ENCODE measurements at regions not wholly inside any gene's neighbourhood (a gene's known extent, or its start where the extent isn't known, plus 50 kb on each side); places are given as distances from the start of the nearest gene placed in this dataset.

DNA sequence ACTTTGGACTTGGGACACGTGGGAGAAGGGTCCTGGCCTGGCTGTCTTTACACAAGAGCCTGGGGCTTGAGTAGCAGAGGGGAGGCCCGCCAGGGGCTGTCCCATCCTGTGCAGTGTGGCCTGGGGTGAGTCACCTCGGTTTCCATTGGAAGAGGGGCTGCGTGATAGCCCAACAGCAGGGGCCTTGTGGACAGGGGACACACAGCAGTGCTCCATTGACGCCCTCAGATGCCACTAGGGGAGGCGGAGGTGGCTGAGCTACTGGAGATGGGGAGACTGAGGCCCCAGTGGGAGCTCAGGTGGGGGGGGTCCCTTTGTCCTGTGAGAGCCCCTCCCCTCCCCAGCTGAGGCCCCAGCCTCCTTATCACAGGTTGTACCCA, 50.0 kb upstream of the RNU6ATAC start:
- no peak for DNase-seq

DNA sequence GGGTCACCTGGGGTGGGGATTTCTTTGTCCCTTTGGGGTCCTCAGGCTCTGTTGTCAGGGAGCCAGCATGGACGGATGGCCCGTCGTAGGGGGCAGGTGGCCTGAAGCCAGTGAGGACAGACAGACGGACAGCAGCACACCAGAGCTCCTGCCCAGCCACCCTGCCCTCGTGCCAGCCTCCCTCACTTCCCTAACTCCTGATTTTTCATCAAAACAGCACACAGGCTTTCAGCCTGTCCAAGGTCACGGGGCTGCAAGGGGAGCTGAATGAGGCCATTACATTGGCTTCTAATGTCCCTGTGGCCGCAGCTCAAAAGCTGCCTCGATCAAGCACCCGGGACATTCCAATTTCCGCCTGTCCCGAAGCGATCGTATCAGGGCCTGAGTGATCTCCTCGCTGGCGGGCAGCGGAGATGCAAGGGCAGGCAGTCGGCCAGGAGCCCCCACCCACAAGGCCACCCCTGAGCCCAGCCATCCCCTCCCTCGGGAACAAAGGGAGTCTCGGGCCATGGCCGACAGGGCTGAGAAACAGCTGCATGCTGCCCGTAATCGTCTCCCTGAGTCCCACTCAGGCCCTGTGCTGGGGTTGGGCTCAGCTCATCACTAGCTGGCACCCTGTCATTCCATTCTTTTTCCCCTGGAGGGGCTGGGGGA, 50.5 kb upstream of the RNU6ATAC start:
- DNase-seq, result no peak

DNA sequence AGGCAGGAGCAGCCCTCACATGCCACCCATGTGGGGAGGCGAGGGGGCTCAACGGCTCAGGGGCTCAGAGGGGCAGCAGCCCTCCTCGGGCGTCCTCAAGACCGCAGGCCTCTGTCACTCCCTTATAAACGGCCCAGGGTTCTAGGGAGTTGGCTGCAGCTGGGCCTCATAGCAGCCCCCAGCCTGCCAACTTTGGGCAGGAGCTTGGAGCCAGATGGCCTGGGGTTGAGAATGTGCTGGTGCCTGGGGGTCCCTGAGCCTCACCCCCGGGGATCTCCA, 51.0 kb upstream of the RNU6ATAC start:
- no peak for DNase-seq

DNA sequence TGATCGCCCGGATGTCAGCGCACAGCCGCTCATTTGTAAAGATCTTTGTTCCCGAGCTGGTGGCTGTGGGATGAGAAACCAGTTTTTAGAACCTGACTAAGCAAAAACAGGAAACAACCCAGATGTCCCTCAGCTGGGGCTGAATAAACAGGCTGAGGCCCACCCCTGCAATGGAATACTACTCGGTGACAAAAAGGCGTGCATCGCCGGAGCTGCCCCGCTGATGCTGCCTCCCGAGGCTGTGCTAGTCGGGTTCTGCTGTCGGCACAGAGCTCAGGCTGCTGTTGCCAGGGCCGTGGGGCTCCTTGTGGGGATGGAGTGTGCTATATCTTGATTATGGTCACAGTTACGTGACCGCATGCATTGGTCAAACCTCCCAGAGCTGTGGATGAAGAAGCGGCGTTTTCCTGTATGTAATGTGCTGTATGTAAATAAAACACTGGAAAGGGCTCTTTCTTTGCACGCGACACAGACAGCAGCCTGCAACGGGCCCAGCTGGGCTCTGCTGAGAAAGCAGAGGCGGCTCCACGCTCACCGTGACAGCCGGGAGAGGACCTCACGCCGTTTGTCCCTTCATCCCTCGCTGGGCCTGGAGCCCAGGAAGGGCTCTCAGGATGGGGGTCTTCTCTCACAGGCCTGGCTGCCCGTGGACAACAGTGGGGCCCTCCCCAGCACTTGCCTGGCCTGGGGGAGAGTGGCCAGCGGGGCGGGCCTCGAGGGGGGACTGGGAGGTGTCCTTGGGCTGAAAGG, 51.5 kb upstream of the RNU6ATAC start:
- no peak for DNase-seq

DNA sequence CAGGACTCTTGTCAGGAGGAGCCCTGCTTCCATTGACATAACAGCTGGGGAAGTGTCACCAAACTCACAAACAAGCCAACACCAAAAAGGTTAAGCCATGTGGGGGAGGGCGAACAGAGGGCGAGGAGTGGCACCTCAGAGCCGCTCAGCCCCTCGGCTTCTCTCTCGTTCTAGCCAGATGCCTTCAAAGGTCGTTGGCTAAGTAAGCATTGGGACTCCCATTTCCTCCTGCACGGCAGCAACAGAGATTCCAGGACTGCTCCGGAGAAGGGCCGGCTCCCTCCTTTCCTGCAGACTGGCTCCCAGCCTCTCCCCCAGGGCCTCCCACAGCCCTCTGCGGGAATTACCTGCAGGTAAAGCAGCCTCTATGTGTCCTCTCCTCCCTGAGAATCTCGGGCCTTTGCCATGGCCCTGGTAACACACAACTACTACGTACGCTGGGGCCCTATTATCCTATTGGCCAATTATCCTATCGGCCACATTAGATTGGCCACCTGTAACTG, 52.1 kb upstream of the RNU6ATAC start:
- DNase-seq, result no peak

DNA sequence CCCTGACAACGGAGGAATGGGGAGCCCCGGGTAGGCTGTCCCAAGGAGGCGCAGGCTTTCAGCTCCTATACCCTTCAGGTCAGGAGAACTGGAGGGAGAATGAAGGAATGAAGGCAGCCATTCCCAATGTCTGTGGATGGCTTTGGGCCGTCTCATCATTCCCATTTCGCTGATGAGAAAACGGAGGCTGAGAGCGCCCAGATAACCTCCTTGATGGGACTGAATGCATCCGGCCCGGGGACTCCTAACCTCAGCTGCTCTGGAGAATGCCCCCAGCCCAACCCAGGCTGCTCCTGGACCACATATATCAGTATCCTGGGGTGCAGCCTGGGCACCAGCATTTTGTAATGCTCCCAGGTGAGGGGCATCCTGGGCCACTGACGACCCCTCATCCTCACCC, 52.6 kb upstream of the RNU6ATAC start:
- DNase-seq, result no peak

DNA sequence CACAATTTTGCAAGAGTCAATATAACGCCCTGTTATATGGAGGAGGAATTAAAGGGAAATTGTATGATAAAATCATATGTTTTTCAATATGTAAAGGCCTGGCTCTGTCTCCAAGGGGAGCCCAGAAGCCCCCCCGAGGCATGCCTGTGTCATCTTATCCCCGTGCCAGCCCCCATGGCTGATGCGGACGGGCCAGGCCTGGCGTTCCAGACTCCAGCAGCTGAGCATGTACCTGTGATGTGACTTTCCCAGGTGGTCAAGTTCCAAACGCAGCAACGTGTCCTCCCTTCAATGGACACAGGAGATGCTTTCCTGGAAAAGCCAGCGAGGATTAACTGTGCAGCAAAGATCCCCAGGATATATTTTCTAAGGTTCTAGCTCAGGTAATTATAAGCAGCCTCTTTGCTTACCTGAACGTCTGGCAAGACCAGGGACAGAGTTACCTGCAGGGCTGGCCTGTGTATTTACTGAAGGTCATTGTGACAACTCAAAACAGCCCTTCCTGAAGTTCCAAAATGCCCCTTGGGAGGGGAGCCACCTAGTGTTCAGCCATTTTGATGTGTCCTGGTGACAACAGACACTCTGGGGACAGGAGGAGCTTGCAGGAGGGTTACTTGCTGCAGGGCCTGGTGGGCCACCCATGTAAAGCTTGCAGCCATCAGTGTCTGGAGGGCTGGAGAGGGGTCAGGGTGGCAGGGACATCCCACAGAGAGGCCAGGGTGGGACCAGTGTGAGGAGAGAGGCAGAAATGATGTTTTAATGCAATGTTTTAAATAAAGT, 53.3 kb upstream of the RNU6ATAC start:
- DNase-seq, result no peak

DNA sequence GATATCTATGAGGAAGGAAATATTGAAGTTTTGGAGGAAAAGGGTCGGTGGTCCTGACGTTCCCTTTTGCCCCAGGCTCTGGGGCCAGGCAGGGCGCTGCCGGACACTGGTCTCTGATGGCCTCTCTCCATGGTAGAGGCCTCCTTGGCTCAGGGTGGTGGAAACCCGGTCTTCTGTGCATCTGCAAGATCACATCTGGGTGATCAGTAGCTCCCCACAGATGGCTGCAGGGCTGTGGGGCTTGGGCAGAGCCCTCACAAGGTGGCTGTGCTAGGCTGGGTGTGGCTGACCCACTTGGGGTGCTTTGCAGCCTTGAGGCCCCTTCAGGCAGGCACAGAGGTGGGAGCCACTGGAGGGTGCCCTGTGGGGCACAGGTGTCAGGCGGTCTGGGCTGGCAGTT, 53.9 kb upstream of the RNU6ATAC start:
- DNase-seq, result no peak

DNA sequence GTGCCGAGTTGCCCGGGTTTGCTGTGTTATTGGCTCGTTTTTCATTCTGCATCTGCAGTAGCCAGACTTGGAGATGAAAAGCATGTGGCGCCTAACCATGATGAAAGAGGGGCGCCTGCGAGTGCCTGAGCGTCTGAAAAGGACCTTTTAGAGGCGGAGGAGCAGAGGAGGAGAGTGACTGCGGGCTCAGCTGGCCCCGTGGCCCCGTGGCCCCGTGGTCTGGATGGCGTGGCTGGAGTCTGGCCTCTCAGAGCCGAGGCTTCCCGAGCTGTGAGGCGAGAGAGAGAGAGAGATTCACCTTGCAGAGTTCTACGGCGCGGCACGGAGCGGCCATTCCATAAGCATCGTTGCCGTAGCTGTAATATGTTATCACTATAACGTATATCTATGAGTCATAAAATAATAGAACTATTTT, 55.3 kb upstream of the RNU6ATAC start:
- DNase-seq, result no peak

DNA sequence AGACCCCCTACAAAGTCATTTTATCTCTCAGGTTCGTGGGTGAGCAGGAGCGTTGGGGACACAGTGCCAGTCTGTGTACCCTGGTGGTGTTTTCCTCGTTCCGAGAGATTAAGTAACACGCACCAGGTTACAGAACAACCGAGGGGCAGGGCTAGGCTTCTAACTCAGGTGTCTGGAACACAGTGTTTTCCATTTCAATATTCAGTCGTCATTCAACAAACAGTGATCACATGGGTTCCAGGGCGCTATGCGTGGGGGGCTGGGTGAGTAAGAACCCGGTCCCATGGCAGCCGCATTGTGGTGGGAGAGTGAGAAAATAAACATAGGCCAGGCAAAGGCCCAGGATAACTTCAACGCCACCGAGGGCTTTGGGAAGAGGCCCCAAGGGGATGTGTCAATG, 55.9 kb upstream of the RNU6ATAC start:
- DNase-seq, result no peak

DNA sequence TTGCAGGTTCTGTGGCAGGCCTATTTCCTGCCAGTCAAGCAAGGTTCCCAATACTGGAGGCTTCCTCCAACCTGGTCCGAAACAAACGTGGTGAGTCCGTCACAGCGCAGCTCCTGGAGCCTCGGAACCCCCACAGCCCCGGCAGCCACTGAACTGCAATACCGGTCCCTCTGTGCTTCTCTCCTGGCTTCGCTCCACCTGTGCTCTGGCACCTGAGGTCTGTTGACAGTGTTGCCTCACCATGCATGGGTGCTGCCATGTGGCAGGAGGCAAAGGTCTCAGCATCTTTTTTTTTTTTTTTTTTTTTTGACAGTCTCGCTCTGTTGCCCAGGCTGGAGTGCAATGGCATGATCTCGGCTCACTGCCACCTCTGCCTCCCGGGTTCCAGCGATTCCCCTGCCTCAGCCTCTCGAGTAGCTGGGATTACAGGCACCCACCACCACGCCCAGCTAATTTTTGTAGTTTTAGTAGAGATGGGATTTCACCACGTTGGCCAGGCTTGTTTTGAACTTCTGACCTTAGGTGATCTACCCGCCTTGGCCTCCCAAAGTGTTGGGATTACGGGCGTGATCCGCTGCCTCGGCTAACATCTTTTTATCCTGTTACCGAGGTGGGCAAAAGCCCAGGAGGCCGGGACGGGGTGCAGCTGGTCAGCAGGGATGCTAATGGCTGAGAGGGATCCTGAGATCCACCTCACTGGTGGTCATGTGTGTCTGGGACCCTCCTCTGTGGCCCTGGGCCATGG, 57.1 kb upstream of the RNU6ATAC start:
- no peak for DNase-seq

DNA sequence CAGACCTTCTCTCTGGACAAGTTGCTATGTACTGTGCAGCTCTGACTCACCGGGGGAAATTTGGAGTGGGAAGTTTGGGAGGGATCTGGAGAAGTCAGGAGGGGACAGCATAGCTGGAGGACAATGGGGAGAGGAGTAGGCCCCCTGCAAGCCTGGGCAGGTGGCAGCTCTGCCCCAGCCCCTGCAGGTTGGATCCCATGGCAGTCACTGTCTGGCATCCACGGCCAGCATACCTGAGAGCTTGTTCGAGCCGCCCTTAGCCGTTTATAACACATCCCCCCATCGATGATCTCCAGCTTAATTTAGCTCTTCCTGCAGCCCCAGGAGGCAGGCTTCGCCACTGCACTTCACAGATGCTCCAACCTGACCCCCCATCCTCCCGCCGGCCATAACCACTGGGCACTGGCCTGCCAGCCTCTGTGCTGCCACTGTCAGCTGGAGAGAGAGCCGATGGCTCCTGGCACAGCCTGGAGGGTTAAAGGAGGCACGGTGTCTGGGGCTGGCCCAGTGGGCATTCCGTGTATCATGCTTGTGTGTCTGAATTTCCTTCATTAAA, 57.7 kb upstream of the RNU6ATAC start:
- no peak for DNase-seq

DNA sequence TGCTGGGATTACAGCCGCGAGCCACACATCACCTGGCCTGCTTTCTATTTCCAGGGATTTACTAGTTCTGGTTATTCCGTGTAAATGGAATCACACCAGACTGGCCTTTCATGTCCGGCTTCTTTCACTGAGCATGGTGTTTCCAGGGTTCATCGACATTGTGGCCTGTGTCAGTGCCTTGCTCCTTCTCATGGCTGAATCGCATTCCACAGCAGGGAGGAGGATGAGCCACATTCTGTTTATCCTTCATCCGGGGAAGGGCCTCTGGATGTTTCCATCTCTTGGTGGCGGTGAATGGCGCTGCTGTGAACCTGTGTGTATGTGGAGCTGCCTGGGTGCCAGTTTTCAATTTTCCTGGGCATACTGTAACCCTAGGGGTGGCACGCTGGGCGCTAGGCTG, 58.7 kb upstream of the RNU6ATAC start:
- DNase-seq, result no peak

DNA sequence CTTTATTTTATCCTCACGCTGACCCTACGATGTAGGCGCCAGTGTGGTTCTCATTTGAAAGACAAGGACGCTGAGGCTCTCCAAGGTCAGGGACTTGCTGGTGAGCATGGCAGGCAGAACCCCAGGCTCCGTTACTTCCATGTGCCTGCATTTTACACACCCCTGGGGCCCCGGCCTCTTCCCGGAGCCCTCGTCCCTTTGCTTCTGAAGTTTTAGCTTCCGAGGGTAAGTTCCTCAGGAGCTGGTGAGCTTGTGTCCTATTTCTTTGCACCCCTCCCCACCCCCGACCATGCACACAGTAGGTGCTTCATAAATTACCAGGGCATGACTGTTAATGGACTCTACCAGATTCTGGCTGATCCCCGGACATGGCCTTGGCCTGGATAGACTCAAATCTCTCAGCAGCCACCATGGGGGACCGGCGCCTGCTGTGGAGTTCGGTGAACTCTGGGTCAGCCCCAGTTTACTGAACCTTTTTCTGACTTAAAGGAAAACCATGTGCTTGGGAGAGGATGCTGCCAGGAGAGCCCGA, 59.3 kb upstream of the RNU6ATAC start:
- no peak for DNase-seq

DNA sequence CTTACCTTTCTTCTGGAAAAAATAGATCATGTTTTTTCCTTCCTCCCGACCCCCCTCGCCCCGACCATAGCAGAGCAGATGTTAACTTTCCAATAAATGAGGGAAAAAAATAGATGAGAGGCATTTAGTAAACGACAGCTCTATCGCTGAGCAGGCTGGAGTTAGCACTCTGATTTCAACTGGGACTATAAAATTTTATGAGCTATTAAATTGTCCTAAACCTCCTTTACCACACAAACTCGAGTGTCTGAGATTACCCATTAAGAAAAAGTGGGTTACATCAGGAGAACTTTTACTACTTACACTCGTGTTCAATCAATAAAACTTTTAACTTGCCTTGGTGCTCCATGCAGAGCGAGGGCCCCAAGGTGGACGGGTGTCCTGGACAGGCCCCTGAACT, 59.8 kb upstream of the RNU6ATAC start:
- DNase-seq, result no peak

DNA sequence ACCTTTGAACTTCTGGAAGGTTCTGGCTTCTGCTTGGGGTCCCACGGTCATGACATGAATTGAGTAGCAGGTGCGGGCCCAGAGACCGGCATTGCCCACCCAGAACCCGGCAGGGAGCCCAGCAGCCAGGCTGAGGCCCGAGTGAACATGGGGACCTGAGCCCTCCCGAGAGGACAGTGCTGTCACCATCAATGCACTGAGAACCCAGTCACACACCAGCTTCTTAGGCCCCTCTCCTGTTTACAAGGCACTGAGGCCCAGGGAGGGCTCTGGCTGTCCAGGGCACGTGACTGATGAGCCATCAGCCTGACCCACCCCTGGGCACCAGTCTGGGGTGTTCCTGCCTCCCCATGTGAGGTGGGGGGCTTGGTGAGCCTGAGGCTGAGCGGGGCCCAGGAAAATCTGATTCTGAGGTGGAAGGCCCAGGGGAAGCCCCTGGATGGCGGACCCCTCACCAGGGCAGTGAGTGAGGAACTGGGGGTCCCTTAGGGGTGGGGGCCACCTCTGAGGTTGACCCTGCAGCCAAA, 60.3 kb upstream of the RNU6ATAC start:
- no peak for DNase-seq

DNA sequence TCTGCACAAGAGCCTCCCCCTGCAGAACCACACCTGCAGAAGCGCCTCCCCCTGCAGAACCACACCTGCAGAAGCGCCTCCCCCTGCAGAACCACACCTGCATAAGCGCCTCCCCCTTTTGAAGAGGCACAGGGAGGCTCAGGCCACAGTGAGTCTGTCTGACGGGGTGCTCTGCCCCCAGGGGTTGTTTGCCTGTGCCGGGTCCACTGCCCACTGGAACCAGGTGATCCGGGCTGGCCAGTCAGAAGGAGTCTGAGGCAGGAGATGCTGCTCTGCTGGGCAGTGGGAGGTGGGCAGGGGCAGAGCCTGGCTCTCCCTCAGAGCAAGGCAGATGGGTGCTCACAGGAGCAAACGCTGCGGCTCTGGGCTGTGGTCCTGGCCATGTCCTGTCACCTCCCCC, 60.8 kb upstream of the RNU6ATAC start:
- no peak for DNase-seq

DNA sequence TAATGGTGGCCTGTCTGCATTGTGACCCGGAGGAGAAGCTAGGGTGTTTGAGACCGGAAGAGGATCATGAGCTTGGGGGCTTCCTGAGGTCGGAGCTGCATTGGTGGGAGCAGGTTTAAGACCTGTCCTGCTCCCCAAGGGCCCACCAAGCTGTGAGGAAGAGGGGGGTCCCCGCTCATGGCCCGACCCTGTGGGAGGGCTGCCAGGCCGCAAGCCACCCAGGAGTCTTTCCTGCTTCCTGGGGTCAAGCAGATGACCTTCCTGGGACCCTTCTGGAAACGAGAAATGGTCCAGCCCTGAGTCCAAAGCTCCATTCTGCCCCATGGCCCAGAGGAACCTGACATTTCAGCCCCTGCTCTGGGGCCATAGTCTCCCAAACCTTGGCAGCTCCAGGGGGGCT, 61.5 kb upstream of the RNU6ATAC start:
- DNase-seq, result no peak

DNA sequence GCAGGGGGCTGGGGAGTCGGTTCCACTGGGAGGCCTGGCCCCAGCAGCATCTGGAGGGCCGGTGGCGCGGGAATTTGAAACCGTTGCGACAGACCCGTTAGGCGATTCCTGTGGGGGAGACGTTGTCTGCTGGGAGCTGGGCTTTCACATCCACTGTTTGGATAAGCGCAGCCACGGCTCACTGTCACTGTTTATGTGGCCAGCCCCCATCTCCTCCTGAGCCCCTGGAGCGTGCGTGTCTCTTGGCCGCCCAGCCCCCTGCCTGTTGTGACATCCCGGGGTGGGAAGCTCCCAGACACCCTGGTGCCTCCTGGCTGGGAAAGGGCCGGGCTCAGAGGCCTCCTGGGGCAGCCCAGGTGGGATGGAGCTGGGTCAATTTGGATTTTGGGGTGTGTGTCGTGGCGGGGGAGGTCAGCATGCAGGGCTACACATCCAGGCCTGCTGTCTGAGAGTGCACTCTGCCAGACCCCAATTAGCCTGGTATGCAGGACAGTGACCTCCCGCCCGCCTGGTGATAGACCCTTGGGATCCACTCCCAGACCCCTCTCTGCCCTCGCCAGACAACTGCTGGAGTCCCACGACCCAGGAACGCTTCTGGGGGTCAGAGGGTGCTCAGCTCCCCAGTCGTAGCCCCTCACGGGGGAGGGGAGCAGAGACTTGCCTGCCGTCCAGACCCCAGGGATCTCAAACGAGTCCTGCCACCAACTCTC, 62.0 kb upstream of the RNU6ATAC start:
- DNase-seq, result no peak

DNA sequence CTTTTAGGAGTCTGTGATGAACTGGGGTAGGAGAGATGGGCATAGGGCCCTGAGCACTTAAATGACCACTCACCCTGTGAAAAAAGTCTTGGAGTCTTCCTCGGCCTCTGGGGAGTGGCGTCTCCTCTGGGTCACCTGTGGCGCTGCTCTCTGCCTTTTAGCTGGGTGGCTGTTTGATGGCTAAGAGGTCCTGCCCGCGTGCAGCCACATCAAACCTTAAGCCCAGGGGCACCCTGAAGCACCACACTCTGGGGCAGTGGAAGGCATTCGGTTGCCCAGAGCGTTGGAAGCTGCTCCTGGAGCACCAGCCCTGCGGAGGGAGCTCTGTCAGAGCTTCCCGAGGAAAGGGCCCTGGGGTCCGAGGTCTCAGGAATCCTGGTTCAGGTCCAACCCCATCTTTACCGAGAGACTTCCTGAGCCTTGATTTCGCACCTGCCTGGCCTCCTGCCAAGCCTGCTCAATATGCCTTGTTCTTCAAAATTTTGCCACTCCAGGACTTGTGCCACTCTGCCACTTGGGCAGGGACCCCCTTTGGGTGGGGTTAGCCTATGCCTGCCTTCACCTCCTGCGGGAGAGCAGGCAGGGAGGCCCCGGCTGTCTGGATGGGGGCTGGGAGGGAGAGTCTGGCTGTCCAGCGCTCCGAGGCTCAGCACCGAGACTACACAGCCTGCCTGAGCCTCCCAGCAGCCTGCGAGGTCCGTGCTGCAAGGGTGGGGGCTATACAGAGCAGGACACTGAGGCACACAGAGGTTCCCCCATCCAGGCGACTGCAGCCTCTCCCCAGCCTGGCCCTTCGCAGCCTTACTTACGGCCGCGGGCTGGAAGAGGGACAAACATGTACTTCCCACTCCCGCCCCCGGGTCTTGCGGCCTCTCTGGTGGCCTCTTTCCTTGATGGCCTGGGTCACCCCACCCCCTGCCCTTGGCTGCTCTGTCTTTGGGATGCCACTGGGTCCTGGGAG, 63.4 kb upstream of the RNU6ATAC start:
- DNase-seq, result no peak

DNA sequence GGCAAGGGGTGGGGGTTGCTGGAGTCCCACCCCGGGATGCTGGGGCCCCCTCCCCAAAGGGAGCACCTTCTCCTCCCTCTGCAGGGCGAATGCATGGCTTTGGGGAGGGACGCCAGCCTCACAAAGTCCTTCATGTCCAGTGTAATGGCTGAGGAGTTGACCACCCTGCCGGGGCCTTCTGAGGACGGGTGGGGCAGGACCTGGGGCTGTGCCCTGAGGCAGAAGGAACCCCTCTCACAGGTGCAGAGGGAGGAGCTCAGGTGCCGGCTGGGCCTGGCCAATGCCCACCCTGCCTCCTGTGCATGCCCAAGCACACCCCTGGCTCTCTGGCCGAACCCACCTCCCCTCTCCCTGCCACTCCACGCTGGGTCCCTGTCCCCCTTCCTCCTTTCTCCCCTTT, 64.3 kb upstream of the RNU6ATAC start:
- DNase-seq, result no peak
